ENCODE measurements at regions not wholly inside any gene's neighbourhood (a gene's known extent, or its start where the extent isn't known, plus 50 kb on each side); places are given as distances from the start of the nearest gene placed in this dataset.
A peak's percentile ranks its signal among the peaks of the same experiment; 100 is the strongest.

DNA sequence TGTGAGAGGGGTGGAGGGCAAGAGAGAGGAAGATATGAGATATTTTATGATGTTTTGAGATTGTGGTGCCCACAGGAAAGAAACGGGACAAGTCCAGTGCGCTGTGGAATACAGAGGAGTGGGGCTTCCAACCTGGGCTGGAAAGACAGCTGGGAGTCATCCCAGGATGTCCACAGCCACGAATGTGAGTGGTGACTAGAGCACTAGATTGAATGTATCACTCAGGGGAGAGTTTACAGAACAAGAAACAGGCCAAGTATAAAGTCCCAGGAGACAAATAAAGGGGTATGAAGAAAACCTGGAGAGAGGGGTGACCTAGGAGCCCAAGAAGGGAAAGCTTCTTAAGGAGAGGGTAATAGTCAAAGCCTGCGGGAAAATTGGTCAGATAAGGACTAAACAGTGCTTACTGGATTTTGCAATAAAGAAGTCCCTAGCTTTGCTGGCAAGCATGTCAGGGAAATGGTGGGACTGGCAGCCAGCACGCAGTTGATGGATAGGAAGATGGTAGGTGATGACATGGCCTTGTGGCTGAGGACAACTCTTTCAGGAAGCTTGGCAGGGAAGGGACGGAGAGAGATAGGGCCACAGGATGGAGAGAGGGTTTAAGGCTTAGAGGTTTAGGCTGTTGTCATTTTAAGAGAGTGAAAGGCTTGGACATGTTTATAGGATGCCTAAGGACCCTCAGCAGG lies 114.5 kb downstream of the AXIN2 start:
- Histone ChIP-seq H3K4me3 (ENCODE audit: low read length) (no peak overlapping the region), H3K9me3 (ENCODE audit: control insufficient read depth in 2 of 3, low read length in 3 of 3) (no peaks in the 10 kb centered on the region), H3K27ac (ENCODE audit: low read depth, low read length) (no peak overlapping the region), H3K27me3 (ENCODE audit: control insufficient read depth in 2 of 2, insufficient read depth in 2 of 2, low read length in 2 of 2) (no peaks in the 10 kb centered on the region), H3K4me1 (ENCODE audit: control insufficient read depth in 2 of 2, insufficient read depth in 2 of 2, low read length in 2 of 2) (no peaks in the 10 kb centered on the region), H3K36me3 (ENCODE audit: control insufficient read depth in 2 of 3, insufficient read depth in 3 of 3, low read length in 3 of 3) (no peaks in the 10 kb centered on the region)
- Mint-ChIP-seq H3K36me3 (peaks cover 0 to 6% (median 3%) of the 10 kb centered on the region in 5 donors), H3K4me1 (no peaks in the 10 kb centered on the region), H3K9me3 (peaks cover 0 to 13% (median 4%) of the 10 kb centered on the region in 11 donors), H3K27me3 (peaks cover 4 to 25% (median 6%) of the 10 kb centered on the region in 5 donors), H3K4me3 (no peak overlapping the region), H3K27ac (no peak overlapping the region)
- no peak for DNase-seq
- CTCF ChIA-PET, result no interaction called here
- POLR2A ChIA-PET, result no interaction called here
- no peak for ATAC-seq
- intact Hi-C loops (cut with micrococcal nuclease), result no loop called here

DNA sequence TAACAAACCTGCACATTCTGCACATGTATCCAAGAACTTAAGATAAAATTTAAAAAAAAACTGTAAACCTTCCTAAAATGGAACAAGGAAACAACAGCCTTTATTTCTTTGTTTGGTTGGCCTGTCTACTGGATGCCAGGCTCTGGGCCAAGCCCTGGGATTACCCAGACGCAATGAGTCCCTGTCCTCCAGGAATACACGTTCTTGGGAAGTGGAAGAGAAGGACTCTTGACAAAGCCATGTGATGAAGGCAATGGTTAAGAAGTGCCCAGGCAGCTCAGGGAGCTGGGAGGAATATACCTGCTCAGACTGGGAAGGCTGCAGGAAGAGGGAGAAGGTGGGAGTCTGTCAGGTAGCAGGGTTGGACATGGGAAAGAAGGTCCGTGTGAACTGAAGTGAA lies 115.4 kb downstream of the AXIN2 start:
- Histone ChIP-seq H3K36me3 (ENCODE audit: control insufficient read depth in 2 of 3, insufficient read depth in 3 of 3, low read length in 3 of 3) (no peaks in the 10 kb centered on the region), H3K27ac (ENCODE audit: low read depth, low read length) (no peak overlapping the region), H3K4me1 (ENCODE audit: control insufficient read depth in 2 of 2, insufficient read depth in 2 of 2, low read length in 2 of 2) (no peaks in the 10 kb centered on the region), H3K27me3 (ENCODE audit: control insufficient read depth in 2 of 2, insufficient read depth in 2 of 2, low read length in 2 of 2) (no peaks in the 10 kb centered on the region), H3K4me3 (ENCODE audit: low read length) (no peak overlapping the region), H3K9me3 (ENCODE audit: control insufficient read depth in 2 of 3, low read length in 3 of 3) (no peaks in the 10 kb centered on the region)
- Mint-ChIP-seq H3K36me3 (peaks cover 0 to 4% (median 3%) of the 10 kb centered on the region in 5 donors), H3K4me3 (no peak overlapping the region), H3K4me1 (no peaks in the 10 kb centered on the region), H3K27me3 (peaks cover 4 to 27% (median 8%) of the 10 kb centered on the region in 5 donors), H3K9me3 (peaks cover 0 to 11% (median 3%) of the 10 kb centered on the region in 11 donors), H3K27ac (peak overlapping the region in 1 of 9 donors; percentile 31)
- ChIA-PET POLR2A (interaction anchor here (0.6 kb wide), 1 partner anchor 816 kb away, joined by 5 read pairs; no protein-coding TSS in a partner anchor), CTCF (no interaction called here)
- ATAC-seq, result no peak
- intact Hi-C loops (cut with micrococcal nuclease), result no loop called here
- DNase-seq, result no peak

DNA sequence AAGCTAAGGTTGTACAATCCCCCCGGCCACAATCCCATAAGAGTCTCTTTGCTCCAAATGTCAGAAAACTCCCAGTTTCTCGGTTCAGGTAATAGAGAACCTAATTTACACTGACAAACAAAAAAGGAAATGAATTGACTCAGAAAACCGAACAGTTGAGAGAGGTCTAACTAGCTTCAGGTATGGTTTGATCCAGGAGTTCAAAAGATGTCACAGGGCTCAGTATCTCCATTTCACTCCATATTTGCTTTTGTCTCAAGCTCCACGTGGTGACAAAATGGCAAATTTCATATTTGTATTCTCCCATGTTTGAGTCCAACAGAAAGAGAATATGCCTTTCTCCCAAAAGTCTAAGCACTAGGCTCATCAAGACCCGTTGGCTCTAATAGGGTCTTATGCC lies 117.4 kb downstream of the AXIN2 start:
- no peak overlapping the region for H3K4me3 Mint-ChIP-seq
- POLR2A ChIA-PET, result no interaction called here
- no peak overlapping the region for H3K27ac ChIP-seq (ENCODE audit: low read depth, low read length)

DNA sequence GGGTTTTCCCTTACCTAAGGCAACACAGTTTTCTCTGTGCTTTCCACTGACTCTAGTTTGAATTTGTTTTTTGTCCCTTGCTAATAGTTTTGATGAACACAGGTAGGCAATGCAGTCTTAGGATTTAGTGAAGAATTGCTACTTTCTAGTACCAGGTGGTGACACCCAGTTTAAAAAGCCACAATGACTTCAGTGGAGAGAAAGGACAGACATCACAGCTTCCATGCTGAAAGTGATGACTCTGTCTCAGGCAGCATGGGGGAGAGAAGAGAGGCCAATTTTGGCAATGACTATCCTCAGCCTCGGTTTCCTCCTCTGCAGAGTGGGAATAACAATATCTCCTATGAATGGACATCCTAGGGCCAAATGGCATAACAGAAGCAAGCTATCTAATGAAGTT lies 118.8 kb downstream of the AXIN2 start:
- Mint-ChIP-seq H3K36me3 (no peaks in the 10 kb centered on the region), H3K4me3 (no peak overlapping the region), H3K27me3 (peaks cover 8 to 37% (median 18%) of the 10 kb centered on the region in 5 donors), H3K27ac (no peak overlapping the region), H3K4me1 (no peaks in the 10 kb centered on the region), H3K9me3 (peaks cover 0 to 4% (median 0%) of the 10 kb centered on the region in 11 donors)
- ChIA-PET POLR2A (interaction anchor here (1.0 kb wide), 1 partner anchor 8 kb away, joined by 4 read pairs; no protein-coding TSS in a partner anchor), CTCF (interaction anchor here (1.3 kb wide), 1 partner anchor 352 kb away, joined by 4 read pairs; no protein-coding TSS in a partner anchor)
- no peak overlapping the region for H3K27ac ChIP-seq (ENCODE audit: low read depth, low read length)
- ATAC-seq (no peak), DNase-seq (no peak)
- intact Hi-C loops (cut with micrococcal nuclease), result no loop called here
- no peaks in the 10 kb centered on the region for H3K36me3 ChIP-seq (ENCODE audit: control insufficient read depth in 2 of 3, insufficient read depth in 3 of 3, low read length in 3 of 3)
- H3K4me3 ChIP-seq (ENCODE audit: low read length), result no peak overlapping the region
- H3K4me1 ChIP-seq (ENCODE audit: control insufficient read depth in 2 of 2, insufficient read depth in 2 of 2, low read length in 2 of 2), result no peaks in the 10 kb centered on the region
- no peaks in the 10 kb centered on the region for H3K27me3 ChIP-seq (ENCODE audit: control insufficient read depth in 2 of 2, insufficient read depth in 2 of 2, low read length in 2 of 2)
- H3K9me3 ChIP-seq (ENCODE audit: control insufficient read depth in 2 of 3, low read length in 3 of 3), result no peaks in the 10 kb centered on the region

More for the DNA sequence above, 117.4 kb downstream of the AXIN2 start:
- H3K4me1 Mint-ChIP-seq, result no peaks in the 10 kb centered on the region
- ATAC-seq (no peak), DNase-seq (no peak)
- CTCF ChIA-PET, result interaction anchor here (1.3 kb wide), 1 partner anchor 351 kb away, joined by 4 read pairs; no protein-coding TSS in a partner anchor
- no peak overlapping the region for H3K27ac Mint-ChIP-seq
- H3K4me3 ChIP-seq (ENCODE audit: low read length), result no peak overlapping the region
- H3K9me3 ChIP-seq (ENCODE audit: control insufficient read depth in 2 of 3, low read length in 3 of 3), result no peaks in the 10 kb centered on the region
- no peaks in the 10 kb centered on the region for H3K36me3 Mint-ChIP-seq
- peaks cover 8 to 30% (median 12%) of the 10 kb centered on the region in 5 donors for H3K27me3 Mint-ChIP-seq
- peaks cover 0 to 7% (median 0%) of the 10 kb centered on the region in 11 donors for H3K9me3 Mint-ChIP-seq
- no peaks in the 10 kb centered on the region for H3K4me1 ChIP-seq (ENCODE audit: control insufficient read depth in 2 of 2, insufficient read depth in 2 of 2, low read length in 2 of 2)
- H3K27me3 ChIP-seq (ENCODE audit: control insufficient read depth in 2 of 2, insufficient read depth in 2 of 2, low read length in 2 of 2), result no peaks in the 10 kb centered on the region
- intact Hi-C loops (cut with micrococcal nuclease), result no loop called here
- no peaks in the 10 kb centered on the region for H3K36me3 ChIP-seq (ENCODE audit: control insufficient read depth in 2 of 3, insufficient read depth in 3 of 3, low read length in 3 of 3)

DNA sequence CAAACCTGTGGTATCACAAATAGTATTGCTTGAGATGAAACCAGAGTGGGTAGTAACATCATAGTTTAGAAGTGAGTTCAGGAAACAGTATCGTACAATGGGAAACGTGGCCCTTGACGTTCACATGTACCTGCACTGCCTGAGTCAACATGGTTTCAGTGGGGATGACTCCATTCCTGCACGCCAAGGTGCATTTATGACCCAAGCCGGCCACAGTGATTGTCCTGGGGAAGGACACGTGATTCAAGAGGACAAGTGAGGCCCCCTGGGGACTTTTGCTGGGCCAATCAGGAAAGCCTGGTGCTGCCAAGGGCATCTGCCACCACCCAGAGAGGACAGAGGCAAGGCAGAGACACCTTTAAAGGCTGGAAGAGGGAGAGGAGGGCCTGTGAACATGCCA lies 119.2 kb downstream of the AXIN2 start:
- POLR2A ChIA-PET, result interaction anchor here (1.0 kb wide), 1 partner anchor 8 kb away, joined by 4 read pairs; no protein-coding TSS in a partner anchor
- no peak for ATAC-seq

DNA sequence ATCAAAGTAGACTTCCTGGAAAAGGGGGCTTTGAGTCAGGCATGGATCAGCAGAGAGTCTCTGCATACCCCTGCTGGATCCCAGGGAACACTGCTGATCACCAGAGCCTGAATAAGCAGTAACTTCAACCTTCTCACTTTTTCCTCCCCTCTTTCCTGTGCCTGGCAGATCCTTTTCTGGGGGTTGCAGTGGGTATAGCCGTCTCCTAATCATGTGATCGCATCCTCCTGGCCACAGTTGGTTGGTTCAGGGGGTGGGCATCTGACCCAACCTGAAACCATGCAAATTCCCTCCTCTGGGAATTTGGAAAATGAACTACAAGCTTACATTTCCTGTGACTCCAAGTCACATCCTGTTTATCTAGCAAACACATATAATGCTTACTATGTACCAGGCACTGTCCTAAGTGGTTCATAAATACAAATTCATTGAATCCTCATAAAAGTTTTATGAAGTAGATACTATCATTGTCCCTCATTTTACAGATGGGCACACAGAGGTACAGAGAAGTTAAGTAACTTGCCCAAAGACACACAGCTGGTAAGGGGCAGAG lies 120.3 kb downstream of the AXIN2 start:
- H3K4me3 ChIP-seq (ENCODE audit: low read length), result no peak overlapping the region
- Mint-ChIP-seq H3K4me1 (no peaks in the 10 kb centered on the region), H3K27me3 (peaks cover 13 to 34% (median 18%) of the 10 kb centered on the region in 5 donors), H3K4me3 (no peak overlapping the region), H3K27ac (peak overlapping the region in 1 of 9 donors; percentile 17), H3K36me3 (no peaks in the 10 kb centered on the region), H3K9me3 (peaks cover 0 to 4% (median 0%) of the 10 kb centered on the region in 11 donors)
- H3K4me1 ChIP-seq (ENCODE audit: control insufficient read depth in 2 of 2, insufficient read depth in 2 of 2, low read length in 2 of 2), result no peaks in the 10 kb centered on the region
- no peaks in the 10 kb centered on the region for H3K9me3 ChIP-seq (ENCODE audit: control insufficient read depth in 2 of 3, low read length in 3 of 3)
- DNase-seq (no peak), ATAC-seq (no peak)
- ChIA-PET CTCF (no interaction called here), POLR2A (no interaction called here)
- no peaks in the 10 kb centered on the region for H3K27me3 ChIP-seq (ENCODE audit: control insufficient read depth in 2 of 2, insufficient read depth in 2 of 2, low read length in 2 of 2)
- H3K36me3 ChIP-seq (ENCODE audit: control insufficient read depth in 2 of 3, insufficient read depth in 3 of 3, low read length in 3 of 3), result no peaks in the 10 kb centered on the region
- intact Hi-C loops (cut with micrococcal nuclease), result no loop called here
- no peak overlapping the region for H3K27ac ChIP-seq (ENCODE audit: low read depth, low read length)

More for the DNA sequence above, 119.2 kb downstream of the AXIN2 start:
- CTCF ChIA-PET, result no interaction called here
- H3K9me3 Mint-ChIP-seq, result peaks cover 0 to 4% (median 0%) of the 10 kb centered on the region in 11 donors
- H3K4me3 Mint-ChIP-seq, result no peak overlapping the region
- Histone ChIP-seq H3K4me3 (ENCODE audit: low read length) (no peak overlapping the region), H3K9me3 (ENCODE audit: control insufficient read depth in 2 of 3, low read length in 3 of 3) (no peaks in the 10 kb centered on the region), H3K27me3 (ENCODE audit: control insufficient read depth in 2 of 2, insufficient read depth in 2 of 2, low read length in 2 of 2) (no peaks in the 10 kb centered on the region), H3K4me1 (ENCODE audit: control insufficient read depth in 2 of 2, insufficient read depth in 2 of 2, low read length in 2 of 2) (no peaks in the 10 kb centered on the region), H3K36me3 (ENCODE audit: control insufficient read depth in 2 of 3, insufficient read depth in 3 of 3, low read length in 3 of 3) (no peaks in the 10 kb centered on the region), H3K27ac (ENCODE audit: low read depth, low read length) (no peak overlapping the region)
- H3K36me3 Mint-ChIP-seq, result no peaks in the 10 kb centered on the region
- no peaks in the 10 kb centered on the region for H3K4me1 Mint-ChIP-seq
- no peak for DNase-seq
- peaks cover 8 to 35% (median 18%) of the 10 kb centered on the region in 5 donors for H3K27me3 Mint-ChIP-seq
- no peak overlapping the region for H3K27ac Mint-ChIP-seq
- intact Hi-C loops (cut with micrococcal nuclease), result no loop called here

All from naive thymus-derived CD4-positive, alpha-beta T cell (primary cell).